ENCODE measurements at regions not wholly inside any gene's neighbourhood (a gene's known extent, or its start where the extent isn't known, plus 50 kb on each side); places are given as distances from the start of the nearest gene placed in this dataset.

DNA sequence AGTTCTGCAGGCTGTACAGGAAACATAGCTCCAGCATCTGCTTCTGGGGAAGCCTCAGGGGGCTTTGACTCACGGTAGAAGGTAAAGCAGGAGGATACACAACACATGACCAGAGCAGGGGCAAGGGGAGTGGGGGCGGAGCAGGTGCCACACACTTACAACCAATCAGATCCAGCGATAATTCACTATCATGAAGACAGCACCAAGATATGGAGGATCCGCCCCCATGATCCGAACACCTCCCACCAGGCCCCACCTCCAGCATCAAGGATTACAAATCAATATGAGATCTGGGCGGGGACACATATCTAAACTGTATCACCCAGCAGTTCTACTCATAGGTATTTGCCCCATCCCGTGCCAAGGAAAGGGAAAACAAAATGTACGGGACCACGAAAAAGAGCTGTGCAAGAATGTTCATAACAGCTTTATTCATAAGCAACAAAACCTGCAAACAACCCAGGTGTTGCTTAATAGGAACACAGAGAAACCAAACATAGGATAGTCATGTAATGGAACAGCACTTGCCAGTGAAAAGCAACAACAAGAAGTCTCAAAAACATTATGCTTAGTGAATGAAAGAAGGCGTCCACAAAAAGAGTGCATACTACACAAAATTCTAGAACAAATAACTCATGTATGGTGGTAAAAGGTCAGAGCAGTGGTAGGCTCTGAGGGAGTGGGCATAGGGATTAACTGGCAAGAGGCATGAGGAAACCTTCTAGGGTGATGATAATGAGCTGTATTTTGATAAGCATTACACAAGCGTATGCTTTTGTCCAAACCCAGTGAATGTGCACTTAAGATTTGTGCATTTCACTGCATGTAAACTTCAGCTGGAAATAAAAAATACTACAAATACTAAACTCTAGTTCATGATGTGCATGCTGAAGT, 130.9 kb upstream of the FAM9B start:
- Histone ChIP-seq H3K9me3 (ENCODE audit: control insufficient read depth, low read length) (no peaks in the 10 kb centered on the region), H3K27me3 (ENCODE audit: control insufficient read depth, insufficient read depth, low read length) (no peaks in the 10 kb centered on the region), H3K9ac (no peak overlapping the region), H3K79me2 (no peaks in the 10 kb centered on the region), H3K4me3 (ENCODE audit: low read depth, low read length) (no peak overlapping the region), H3K4me2 (ENCODE audit: low read length) (no peak overlapping the region), H3K27ac (no peak overlapping the region), H3K36me3 (ENCODE audit: control insufficient read depth, insufficient read depth, low read length) (no peaks in the 10 kb centered on the region), H2AFZ (no peak overlapping the region), H3K4me1 (no peaks in the 10 kb centered on the region)
- TF ChIP-seq, protein P1, sequence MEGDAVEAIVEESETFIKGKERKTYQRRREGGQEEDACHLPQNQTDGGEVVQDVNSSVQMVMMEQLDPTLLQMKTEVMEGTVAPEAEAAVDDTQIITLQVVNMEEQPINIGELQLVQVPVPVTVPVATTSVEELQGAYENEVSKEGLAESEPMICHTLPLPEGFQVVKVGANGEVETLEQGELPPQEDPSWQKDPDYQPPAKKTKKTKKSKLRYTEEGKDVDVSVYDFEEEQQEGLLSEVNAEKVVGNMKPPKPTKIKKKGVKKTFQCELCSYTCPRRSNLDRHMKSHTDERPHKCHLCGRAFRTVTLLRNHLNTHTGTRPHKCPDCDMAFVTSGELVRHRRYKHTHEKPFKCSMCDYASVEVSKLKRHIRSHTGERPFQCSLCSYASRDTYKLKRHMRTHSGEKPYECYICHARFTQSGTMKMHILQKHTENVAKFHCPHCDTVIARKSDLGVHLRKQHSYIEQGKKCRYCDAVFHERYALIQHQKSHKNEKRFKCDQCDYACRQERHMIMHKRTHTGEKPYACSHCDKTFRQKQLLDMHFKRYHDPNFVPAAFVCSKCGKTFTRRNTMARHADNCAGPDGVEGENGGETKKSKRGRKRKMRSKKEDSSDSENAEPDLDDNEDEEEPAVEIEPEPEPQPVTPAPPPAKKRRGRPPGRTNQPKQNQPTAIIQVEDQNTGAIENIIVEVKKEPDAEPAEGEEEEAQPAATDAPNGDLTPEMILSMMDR (IDR thresholded peaks at IDR 0.05) = no peak

DNA sequence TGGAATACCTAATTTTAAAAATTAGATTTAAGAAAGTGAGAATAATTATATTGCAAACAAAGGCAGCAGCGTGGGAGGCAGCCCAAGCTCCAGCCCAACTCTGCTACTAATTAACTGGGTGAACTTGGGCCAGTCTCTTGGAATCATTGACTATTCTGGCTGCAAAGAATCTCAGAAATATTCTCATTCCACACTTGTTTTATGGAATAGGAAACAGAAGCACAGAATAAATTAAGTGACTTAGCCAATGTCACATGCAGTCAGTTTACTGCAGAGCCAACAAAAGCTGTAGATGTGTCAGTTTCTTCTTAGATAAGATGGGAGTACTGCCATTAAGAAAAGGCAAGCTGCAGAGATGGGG, 132.6 kb upstream of the FAM9B start:
- Histone ChIP-seq H3K79me2 (no peaks in the 10 kb centered on the region), H3K4me3 (ENCODE audit: low read depth, low read length) (no peak overlapping the region), H3K36me3 (ENCODE audit: control insufficient read depth, insufficient read depth, low read length) (no peaks in the 10 kb centered on the region), H3K4me2 (ENCODE audit: low read length) (no peak overlapping the region), H3K9me3 (ENCODE audit: control insufficient read depth, low read length) (no peaks in the 10 kb centered on the region), H3K9ac (no peak overlapping the region), H2AFZ (no peak overlapping the region), H3K27me3 (ENCODE audit: control insufficient read depth, insufficient read depth, low read length) (no peaks in the 10 kb centered on the region), H3K27ac (no peak overlapping the region), H3K4me1 (no peaks in the 10 kb centered on the region)
- TF ChIP-seq, protein P1 (IDR thresholded peaks at IDR 0.05) = no peak

DNA sequence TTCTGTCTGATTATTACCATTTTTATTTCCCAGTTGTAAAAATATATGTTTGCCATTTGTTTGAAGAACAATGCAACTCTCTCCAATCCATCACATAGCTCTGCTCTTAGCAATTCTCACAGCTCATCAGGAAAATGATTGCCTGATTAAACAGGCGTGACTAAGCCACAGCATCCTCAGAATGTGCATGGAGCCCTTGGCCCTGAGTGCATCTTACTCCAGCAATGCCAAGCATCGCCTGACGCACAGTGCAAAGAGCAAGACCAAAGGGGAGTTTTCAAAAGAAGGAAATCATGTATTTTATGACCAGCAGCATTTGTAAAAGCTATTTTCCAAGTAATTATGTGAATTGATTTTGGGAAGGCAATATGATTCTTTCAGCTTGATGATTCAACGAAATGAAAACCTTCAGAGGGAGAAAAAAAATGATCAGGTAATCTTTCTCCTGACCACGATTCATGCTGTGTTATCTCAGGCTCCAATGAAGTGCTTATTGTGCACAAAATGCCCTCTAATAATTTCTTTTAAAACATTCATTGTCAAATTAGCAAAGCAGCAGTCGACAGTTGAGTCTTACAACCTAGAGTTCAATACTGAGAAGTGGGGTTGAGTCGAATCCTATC, 138.0 kb upstream of the FAM9B start:
- H3K27me3 ChIP-seq (ENCODE audit: control insufficient read depth, insufficient read depth, low read length) = no peaks in the 10 kb centered on the region
- H3K9me3 ChIP-seq (ENCODE audit: control insufficient read depth, low read length) = no peaks in the 10 kb centered on the region
- no peaks in the 10 kb centered on the region for H3K4me1 ChIP-seq
- H3K36me3 ChIP-seq (ENCODE audit: control insufficient read depth, insufficient read depth, low read length) = no peaks in the 10 kb centered on the region
- H3K79me2 ChIP-seq = no peaks in the 10 kb centered on the region
- H3K4me2 ChIP-seq (ENCODE audit: low read length) = no peak overlapping the region
- TF ChIP-seq, protein P1 (IDR thresholded peaks at IDR 0.05) = no peak
- no peak overlapping the region for H3K4me3 ChIP-seq (ENCODE audit: low read depth, low read length)
- no peak overlapping the region for H3K9ac ChIP-seq
- no peak overlapping the region for H3K27ac ChIP-seq
- H2AFZ ChIP-seq = no peak overlapping the region

DNA sequence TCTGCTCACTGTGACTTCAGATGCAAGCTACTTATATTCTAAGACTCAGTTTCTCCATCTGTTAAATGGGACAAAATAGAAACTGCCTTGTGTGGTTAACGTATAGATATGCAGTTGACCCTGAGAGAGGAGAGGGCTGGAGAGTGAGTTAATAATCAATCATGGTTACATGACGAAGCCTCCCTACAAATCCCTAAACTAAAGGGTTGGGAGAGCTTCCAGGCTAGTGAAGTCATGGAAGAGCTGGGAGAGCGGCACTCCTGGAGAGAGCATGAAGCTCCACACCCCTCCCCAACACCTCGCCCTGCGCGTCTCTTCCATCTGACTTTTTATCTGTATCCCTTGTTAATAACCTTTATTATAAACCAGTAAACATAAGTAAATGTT, 138.5 kb upstream of the FAM9B start:
- Histone ChIP-seq H3K79me2 (no peaks in the 10 kb centered on the region), H3K4me2 (ENCODE audit: low read length) (no peak overlapping the region)

More for the DNA sequence above, 138.5 kb upstream of the FAM9B start:
- TF ChIP-seq, protein P1 (IDR thresholded peaks at IDR 0.05) = no peak
- Histone ChIP-seq H3K9ac (no peak overlapping the region), H2AFZ (no peak overlapping the region), H3K36me3 (ENCODE audit: control insufficient read depth, insufficient read depth, low read length) (no peaks in the 10 kb centered on the region), H3K9me3 (ENCODE audit: control insufficient read depth, low read length) (no peaks in the 10 kb centered on the region), H3K27ac (no peak overlapping the region), H3K4me3 (ENCODE audit: low read depth, low read length) (no peak overlapping the region), H3K27me3 (ENCODE audit: control insufficient read depth, insufficient read depth, low read length) (no peaks in the 10 kb centered on the region), H3K4me1 (no peaks in the 10 kb centered on the region)

Measured in parathyroid adenoma (tissue), 2 donors.